ENCODE measurements at regions not wholly inside any gene's neighbourhood (a gene's known extent, or its start where the extent isn't known, plus 50 kb on each side); places are given as distances from the start of the nearest gene placed in this dataset.

- TF ChIP-seq CTCF (IDR thresholded peaks at IDR 0.05; ENCODE audit: insufficient read depth, low read length): no peak
- TF ChIP-seq POLR2AphosphoS5 (IDR thresholded peaks at IDR 0.05; ENCODE audit: low read depth): no peak
- no peak for TF ChIP-seq REST (IDR thresholded peaks at IDR 0.05; ENCODE audit: insufficient replicate concordance, low read depth)
- no peak for TF ChIP-seq GABPA (IDR thresholded peaks at IDR 0.05; ENCODE audit: low read depth)
These were observed 160.3 kb upstream of the LYZL2 start for GRCh38 chr10:30789806-30790205.

Measured in HL-60 (cell line).